CD4-positive, alpha-beta T cell treated with Interleukin-21 for 1 hour (primary cell): ENCODE measurements at regions not wholly inside any gene's neighbourhood (a gene's known extent, or its start where the extent isn't known, plus 50 kb on each side); places are given as distances from the start of the nearest gene placed in this dataset.
"Not testable (repeated sequence)": the region's sequence is repeated elsewhere in the genome, so short reads cannot be mapped to it uniquely, and the experiment has no call there.

Experiments used
- DNase-seq: peaks from one replicate; pipeline ENCODE4 v3.0.0-alpha.2; 2020

GRCh38 chr13:65937251-65937650 is 1292.9 kb downstream of the PCDH9 start:
- no peak for DNase-seq

DNA sequence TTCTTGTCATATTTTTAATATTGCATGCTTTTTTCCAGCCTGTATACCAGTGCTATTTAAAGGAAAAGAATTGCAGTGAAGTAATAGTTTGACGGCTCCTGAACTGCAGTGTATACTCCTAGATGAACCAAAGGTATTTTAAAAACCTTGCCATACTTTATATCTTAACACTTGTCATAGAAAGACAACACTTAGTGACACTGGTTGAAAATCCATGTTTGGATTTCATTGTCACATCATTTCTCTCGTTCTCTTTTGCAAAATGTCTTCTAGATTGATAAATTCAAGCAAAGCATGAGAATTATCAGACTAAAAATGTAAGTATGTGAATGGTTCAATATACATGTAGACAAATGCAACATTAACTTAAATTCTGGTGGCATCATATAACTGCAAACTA is 1293.9 kb downstream of the PCDH9 start:
- no peak for DNase-seq

GRCh38 chr13:65932587-65933239 is 1297.4 kb downstream of the PCDH9 start:
- no peak for DNase-seq

DNA sequence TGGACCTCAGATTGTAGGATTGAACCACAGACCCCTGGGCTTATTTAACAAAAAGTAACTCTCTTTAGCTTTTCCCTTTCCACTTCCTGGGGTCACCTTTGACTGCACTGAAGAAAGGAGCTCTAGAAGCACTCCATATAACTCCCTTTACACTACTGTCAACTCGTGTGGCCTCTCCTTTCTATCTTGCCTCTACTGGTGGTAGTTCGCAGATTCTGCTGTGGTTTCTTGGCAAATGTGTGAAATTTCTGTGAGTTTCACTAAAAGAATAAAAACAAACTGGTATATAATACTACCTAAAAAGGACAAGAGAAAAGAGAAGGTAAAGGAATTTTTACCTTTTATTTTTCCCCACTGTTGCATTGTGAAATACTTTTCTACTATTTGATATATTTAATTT is 1298.1 kb downstream of the PCDH9 start:
- DNase-seq: no peak

DNA sequence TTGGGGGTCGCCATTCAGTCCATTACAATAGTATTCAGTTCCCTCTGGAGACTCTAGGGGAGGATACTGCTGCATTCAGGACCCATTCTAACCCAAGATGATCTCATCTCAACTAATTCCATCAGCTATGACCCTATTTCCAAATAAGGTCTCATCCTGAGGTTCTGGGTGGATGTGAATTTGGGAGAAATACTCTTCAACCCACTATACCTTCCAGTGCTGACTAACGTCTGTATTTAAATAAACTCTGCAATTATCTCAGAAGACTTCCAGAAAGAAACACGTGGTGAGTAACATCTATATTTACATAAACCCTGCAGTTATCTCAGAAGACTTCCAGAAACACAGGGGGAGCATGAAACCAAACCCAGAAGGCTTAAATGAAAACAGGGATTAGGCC is 1300.7 kb downstream of the PCDH9 start:
- no peak for DNase-seq

DNA sequence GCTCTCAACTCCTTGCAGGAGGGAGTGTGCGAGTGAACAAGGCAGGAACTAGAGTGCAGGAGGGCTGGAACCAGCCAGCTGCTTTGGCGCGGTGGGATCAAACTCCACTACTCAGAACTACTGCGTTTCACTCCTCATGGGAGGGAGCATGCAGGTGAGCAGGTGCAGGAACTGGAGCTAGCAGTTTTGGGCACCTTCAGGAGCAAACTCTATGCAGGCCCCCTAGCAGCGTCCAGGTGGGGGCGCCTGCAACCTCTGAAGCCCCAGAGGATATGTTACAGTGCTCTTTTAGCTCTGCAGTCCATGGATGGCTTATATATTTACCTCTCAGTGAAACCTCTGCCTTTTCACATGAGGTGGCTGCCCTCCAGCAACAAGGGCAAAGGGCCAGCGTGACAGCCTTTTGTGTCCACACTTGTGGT is 1303.4 kb downstream of the PCDH9 start:
- no peak for DNase-seq

GRCh38 chr13:65922846-65923245 is 1307.3 kb downstream of the PCDH9 start:
- DNase-seq: not testable (repeated sequence)

DNA sequence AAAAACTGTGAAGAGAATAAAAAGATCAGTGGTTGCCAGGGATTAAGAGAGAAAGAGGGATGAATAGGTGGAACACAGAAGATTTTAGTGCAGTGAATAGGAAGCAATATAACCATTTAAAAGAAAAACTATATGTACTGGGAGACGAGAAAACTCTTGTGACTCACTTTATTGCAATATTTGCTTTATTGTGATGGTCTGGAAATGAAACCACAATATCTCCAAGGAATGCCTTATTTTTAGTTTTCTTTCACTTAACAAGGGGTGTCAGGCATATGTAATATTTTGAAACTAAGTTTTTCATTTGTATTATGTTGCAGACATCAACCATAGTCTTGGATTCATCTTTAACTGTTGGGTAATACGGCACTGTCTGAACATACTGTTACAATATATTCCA is 1308.2 kb downstream of the PCDH9 start:
- no peak for DNase-seq

GRCh38 chr13:65917731-65918130 is 1312.4 kb downstream of the PCDH9 start:
- no peak for DNase-seq

DNA sequence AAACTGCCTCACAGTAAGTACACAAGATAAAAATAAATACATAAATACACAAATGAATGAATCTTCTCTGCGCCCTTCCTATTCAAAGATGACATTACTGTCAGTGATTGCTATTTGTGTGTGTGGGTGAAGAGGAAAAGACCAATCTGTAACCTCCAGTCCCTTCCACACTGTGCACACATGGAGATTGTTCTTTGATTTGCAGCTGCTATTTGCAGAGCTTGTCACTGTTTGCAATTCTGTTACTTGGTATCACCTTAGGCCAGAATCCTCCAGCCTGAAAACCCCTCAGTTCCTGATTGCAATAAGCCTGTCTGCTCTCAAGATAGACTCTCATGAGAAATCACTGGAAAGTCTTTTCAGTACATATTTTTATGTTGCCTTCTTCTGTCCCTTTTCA is 1314.9 kb downstream of the PCDH9 start:
- no peak for DNase-seq

GRCh38 chr13:65914716-65915115 is 1315.4 kb downstream of the PCDH9 start:
- no peak for DNase-seq

GRCh38 chr13:65913173-65913572 is 1317.0 kb downstream of the PCDH9 start:
- DNase-seq: no peak

DNA sequence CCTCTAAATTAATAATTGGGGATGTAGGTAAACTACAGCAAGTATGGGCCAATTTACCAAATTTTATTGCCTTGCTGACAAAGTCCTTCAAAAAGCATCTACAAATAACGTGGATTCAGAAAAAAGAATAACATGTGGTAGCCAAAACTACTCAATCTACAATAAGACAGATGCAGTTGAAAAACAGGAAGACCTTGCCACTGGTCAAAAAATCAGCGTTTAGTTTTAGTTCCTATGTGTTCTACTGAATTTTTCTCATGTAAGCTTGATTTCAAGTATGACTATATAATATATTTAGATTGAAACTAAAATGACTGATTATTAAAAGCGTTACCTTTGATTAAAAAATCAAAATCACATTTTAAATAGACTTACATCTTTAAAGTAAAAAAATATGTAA is 1317.6 kb downstream of the PCDH9 start:
- no peak for DNase-seq

DNA sequence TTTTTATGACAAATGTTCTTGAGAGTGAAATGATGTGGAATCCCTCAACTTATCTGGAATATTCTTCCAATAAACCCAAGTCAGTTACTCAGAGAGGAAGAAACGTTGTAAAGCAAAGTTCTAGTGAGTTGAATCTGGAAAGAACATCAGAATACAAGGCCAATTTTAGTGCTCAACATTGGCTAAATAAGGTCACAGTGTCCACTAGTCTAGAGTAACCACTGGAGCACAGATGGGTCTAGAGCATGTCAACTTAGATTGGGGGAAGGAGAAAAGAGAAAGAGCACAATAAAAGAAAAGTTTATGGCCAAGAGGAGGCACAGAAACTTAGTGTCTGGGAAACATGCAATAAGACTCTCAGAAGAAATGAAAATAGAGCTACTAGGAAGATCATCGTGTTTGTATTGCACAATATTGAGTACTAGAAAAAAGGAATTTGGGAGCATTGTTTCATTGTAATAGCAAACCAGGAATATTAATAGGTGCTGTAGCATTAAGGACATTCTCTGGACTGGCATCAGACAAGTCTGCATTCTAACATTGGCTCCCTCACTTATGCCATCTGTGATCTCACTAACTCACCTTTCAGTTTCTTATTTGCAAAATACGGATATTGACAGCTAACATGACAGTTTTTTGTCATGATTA is 1318.5 kb downstream of the PCDH9 start:
- no peak for DNase-seq

DNA sequence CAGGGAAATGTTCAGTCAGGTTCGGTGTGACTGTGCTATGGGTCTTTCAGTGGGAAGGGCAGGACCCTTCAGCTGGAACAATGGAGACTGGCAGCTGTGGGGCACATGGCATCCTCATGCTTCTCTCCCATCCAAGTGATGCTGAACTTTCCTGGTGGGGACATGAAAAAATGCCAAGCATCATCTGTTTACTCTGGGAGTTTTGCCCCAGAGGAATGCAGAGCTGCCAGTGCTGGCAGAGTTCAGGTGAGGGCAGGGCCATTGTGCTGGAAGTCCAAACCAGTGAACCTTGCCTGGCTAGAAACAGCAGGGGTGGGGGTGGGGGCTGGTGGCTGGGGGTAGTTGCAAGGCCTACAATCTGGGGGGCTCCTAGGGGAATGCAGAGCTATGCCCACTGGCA is 1320.6 kb downstream of the PCDH9 start:
- no peak for DNase-seq

- no peak for DNase-seq
Observed at GRCh38 chr13:65907666-65908525, 1322.2 kb downstream of the PCDH9 start.

GRCh38 chr13:65901723-65902122 is 1328.4 kb downstream of the PCDH9 start:
- no peak for DNase-seq

DNA sequence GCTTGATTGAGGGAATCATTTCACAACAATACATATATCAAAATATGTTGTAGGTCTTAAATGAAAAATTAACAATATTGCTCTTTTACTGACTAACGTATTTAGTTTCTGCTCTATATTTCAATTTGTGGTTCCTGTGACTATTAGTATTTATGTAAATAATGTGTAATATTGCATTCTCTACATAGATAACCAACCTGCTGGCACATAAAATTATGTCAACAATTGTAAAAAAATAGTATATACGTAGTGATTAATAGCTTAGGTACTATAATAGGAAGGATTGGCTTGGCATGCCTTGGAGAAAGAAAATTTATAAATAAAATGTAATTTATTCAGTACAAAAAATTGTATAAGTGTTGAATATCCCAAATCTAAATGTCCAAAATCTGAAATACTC is 1336.1 kb downstream of the PCDH9 start:
- no peak for DNase-seq

DNA sequence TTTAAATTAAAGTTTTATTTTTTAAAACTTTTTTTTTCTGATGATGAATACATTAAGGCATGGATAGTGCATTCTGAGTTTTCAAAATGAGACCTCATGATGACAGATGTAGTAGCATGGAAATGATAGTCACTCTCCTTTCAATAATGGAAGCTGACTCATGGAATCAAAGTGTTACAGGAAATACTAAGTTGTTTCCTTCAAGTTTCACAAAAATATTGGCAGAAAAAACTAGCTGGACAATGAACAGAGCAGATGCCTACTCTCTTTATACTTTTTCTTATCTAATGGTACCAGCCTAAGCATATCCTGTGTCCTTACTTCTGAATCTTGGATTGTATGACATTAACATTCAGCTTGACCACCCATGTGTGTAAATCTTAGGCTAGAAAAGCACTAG is 1337.3 kb downstream of the PCDH9 start:
- DNase-seq: no peak

DNA sequence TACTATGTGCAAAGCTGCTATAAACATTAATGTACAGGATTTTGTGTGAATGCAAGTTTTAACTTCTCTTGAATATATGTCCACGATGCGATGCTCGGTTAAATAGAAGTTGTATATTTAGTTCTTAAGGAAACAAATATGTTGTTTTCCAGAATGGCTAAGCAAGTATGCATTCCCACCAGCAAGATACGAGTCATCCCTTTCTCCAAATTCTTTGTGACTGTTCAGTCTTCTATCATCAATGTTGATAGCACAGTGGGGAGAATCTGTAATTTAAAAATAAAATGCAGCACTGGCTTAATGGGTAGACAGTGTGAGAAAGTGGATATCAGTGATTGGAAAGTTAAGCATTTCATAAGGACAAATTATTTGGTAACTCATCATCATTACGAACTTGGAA is 1340.8 kb downstream of the PCDH9 start:
- DNase-seq: no peak

- no peak for DNase-seq
Observed at GRCh38 chr13:65882810-65883209, 1347.3 kb downstream of the PCDH9 start.

GRCh38 chr13:65881561-65882155 is 1348.5 kb downstream of the PCDH9 start:
- no peak for DNase-seq

DNA sequence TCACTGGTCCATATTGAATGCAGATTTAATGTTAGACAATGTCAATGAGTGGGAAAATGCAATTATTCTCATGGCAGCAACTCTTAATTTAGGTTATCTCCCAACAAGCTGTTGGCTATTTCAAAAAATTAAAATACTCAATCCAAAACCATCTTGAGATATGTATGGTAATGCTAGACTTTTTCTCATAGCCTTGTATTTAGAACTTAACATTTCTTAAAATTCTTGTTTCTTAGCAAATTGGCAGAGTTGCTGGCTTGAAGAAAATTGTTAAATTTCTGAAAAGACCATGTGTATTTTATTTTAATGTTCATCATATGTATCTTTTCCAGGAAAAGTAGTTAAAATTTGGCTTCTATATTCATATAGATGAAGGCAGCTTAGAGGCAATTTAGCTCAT is 1355.1 kb downstream of the PCDH9 start:
- no peak for DNase-seq

DNA sequence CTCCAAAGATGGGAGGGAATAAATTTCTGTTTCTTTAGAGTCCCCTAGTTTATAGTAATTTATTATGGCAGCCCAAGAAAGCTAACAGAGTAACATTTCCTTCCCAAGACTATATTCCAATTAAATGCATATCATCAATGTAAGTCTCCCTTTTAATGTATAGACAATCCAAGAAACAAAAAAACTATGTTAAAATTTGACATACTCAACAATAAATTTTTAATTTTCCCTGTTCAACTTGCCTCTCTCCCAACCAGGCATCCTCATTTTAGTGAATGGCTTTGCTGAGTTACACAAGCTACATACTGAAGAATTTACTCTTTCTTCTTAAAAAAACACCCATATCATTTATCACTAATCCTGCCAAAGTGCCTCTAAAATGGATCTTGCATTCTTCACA is 1357.7 kb downstream of the PCDH9 start:
- DNase-seq: no peak
